SK-N-SH (cell line): ENCODE measurements at regions not wholly inside any gene's neighbourhood (a gene's known extent, or its start where the extent isn't known, plus 50 kb on each side); places are given as distances from the start of the nearest gene placed in this dataset.

Source experiments
- CTCF ChIA-PET: fragments of 300-600, 350-600 bp; formaldehyde crosslinking; extraction: SDS; loops from one replicate; lab custom pipeline; 2021; lab: Yijun Ruan, JAX
- POLR2A ChIA-PET: fragments of 350-600 bp; sonication (Branson Sonifier 250); formaldehyde crosslinking; extraction: SDS; loops from one replicate; lab custom pipeline; 2020; ENCODE audit warnings: antibody characterized with exemption, inconsistent platforms; lab: Yijun Ruan, JAX
- DNase-seq: peaks from one replicate; pipeline ENCODE4 v3.0.0; 2012
- H2AFZ ChIP-seq: fragments of 200-600 bp; sonication (generic); 2 replicates; pipeline ENCODE4 v1.8.1; 2016; ENCODE audit warnings: antibody characterized with exemption, mild to moderate bottlenecking, low read depth
- H3F3A ChIP-seq: fragments of 200-600 bp; sonication (generic); replicated peaks from 2 replicates; pipeline ENCODE3; 2016; ENCODE audit warnings: antibody characterized with exemption, mild to moderate bottlenecking; ENCODE audit not compliant: insufficient read depth
- H3K27ac ChIP-seq, 2 experiments: fragments of 200-500 bp in 1 of 2; fragments of 200-600 bp in 1 of 2; sonication (Bioruptor generic) in 1 of 2; sonication (generic), shearing (Covaris generic) in 1 of 2; 2 replicates each; pipeline versions ENCODE4 v1.5.1 to v1.6.1; 2014 to 2016; ENCODE audit warnings: low read depth in 2 of 2, inconsistent platforms in 1 of 2, low read length in 1 of 2, mild to moderate bottlenecking in 1 of 2, mixed read lengths in 1 of 2
- H3K27me3 ChIP-seq: fragments of 200-600 bp; sonication (generic), shearing (Covaris generic); 2 replicates; pipeline ENCODE4 v1.6.1; 2016; ENCODE audit warnings: mixed run types; ENCODE audit not compliant: insufficient read depth
- H3K36me3 ChIP-seq, 2 experiments: fragments of 200-500 bp in 1 of 2; fragments of 200-600 bp in 1 of 2; sonication (Bioruptor generic) in 1 of 2; sonication (generic) in 1 of 2; replicated peaks in 1 of 2; 2 replicates each; pipeline versions ENCODE3 to v1.5.1; 2014 to 2016; ENCODE audit warnings: low read length in 1 of 2, mild to moderate bottlenecking in 1 of 2; ENCODE audit not compliant: insufficient read depth in 2 of 2, control insufficient read depth in 1 of 2
- H3K4me1 ChIP-seq, 2 experiments: fragments of 200-500 bp in 1 of 2; fragments of 200-600 bp in 1 of 2; sonication (Bioruptor generic) in 1 of 2; sonication (generic), shearing (Covaris generic) in 1 of 2; 2 replicates each; pipeline versions ENCODE4 v1.5.1 to v1.6.1; 2014 to 2016; ENCODE audit warnings: low read depth in 1 of 2, low read length in 1 of 2, mixed run types in 1 of 2; ENCODE audit not compliant: insufficient read depth in 2 of 2, control insufficient read depth in 1 of 2
- H3K4me2 ChIP-seq: fragments of 200-600 bp; sonication (generic), shearing (Covaris generic); 2 replicates; pipeline ENCODE4 v1.6.1; 2017; ENCODE audit warnings: mixed run types
- H3K4me3 ChIP-seq, 2 experiments: fragments of 200-500 bp in 1 of 2; fragments of 200-600 bp in 1 of 2; sonication (Bioruptor generic) in 1 of 2; sonication (generic), shearing (Covaris generic) in 1 of 2; 2 replicates each; pipeline versions ENCODE4 v1.5.1 to v1.8.1; 2014 to 2016; ENCODE audit warnings: low read depth in 2 of 2, inconsistent platforms in 1 of 2, low read length in 1 of 2, mild to moderate bottlenecking in 1 of 2, mixed read lengths in 1 of 2, moderate library complexity in 1 of 2
- H3K79me2 ChIP-seq: fragments of 200-600 bp; sonication (generic); 2 replicates; pipeline ENCODE4 v1.8.1; 2017; ENCODE audit warnings: mild to moderate bottlenecking; ENCODE audit not compliant: insufficient read depth
- H3K9ac ChIP-seq: fragments of 200-600 bp; sonication (generic); 2 replicates; pipeline ENCODE4 v1.6.1; 2017; ENCODE audit warnings: mixed run types
- H3K9me2 ChIP-seq: fragments of 200-600 bp; sonication (generic); 2 replicates; pipeline ENCODE4 v1.6.1; 2017; ENCODE audit warnings: mixed run types
- H3K9me3 ChIP-seq: fragments of 200-600 bp; sonication (generic); 2 replicates; pipeline ENCODE4 v1.6.1; 2017; ENCODE audit warnings: mixed run types, mild to moderate bottlenecking, moderate library complexity
- H4K20me1 ChIP-seq: fragments of 200-600 bp; sonication (generic); 2 replicates; pipeline ENCODE4 v1.6.1; 2017; ENCODE audit warnings: mild to moderate bottlenecking, mixed run types; ENCODE audit not compliant: insufficient read depth
- CHD2 ChIP-seq: fragments of 150-350 bp; IDR thresholded peaks from 2 replicates; pipeline ENCODE4 v1.6.1; 2018; ENCODE audit warnings: low read length; ENCODE audit not compliant: partially characterized antibody
- EZH2phosphoT487 ChIP-seq: fragments of 200-600 bp; sonication (generic); IDR thresholded peaks from 2 replicates; pipeline ENCODE4 v1.6.1; 2017; ENCODE audit warnings: low read depth, mixed run types, mild to moderate bottlenecking, antibody characterized with exemption, moderate library complexity, borderline replicate concordance
- GABPA ChIP-seq: IDR thresholded peaks from 2 replicates; pipeline ENCODE4 v1.4.0; 2012; ENCODE audit warnings: low read depth, mild to moderate bottlenecking
- GATA2 ChIP-seq: sonication (generic); formaldehyde crosslinking; IDR thresholded peaks from 2 replicates; pipeline ENCODE4 v1.5.0; 2020; ENCODE audit warnings: mild to moderate bottlenecking, missing genetic modification reagents
- MEF2A ChIP-seq: IDR thresholded peaks from 2 replicates; pipeline ENCODE4 v1.4.0; 2012; ENCODE audit warnings: low read depth, borderline replicate concordance
- MXI1 ChIP-seq: IDR thresholded peaks from 2 replicates; pipeline ENCODE4 v1.6.1; 2012; ENCODE audit warnings: mild to moderate bottlenecking, low read depth, low read length, improper control_type of control experiment
- NRF1 ChIP-seq: IDR thresholded peaks from 2 replicates; pipeline ENCODE4 v1.6.1; 2012; ENCODE audit warnings: low read depth, mild to moderate bottlenecking, low read length
- POLR2AphosphoS5 ChIP-seq: IDR thresholded peaks from 2 replicates; pipeline ENCODE4 v1.6.1; 2012; ENCODE audit warnings: low read depth, low read length
- RCOR1 ChIP-seq: fragments of 150-350 bp; IDR thresholded peaks from 2 replicates; pipeline ENCODE4 v1.6.1; 2017; ENCODE audit warnings: antibody characterized with exemption, low read length
- TAF1 ChIP-seq: IDR thresholded peaks from 2 replicates; pipeline ENCODE4 v1.6.1; 2012; ENCODE audit warnings: low read depth, mild to moderate bottlenecking, low read length, moderate library complexity, borderline replicate concordance
- TCF12 ChIP-seq: IDR thresholded peaks from 2 replicates; pipeline ENCODE4 v1.4.0; 2012
- TEAD4 ChIP-seq: IDR thresholded peaks from 2 replicates; pipeline ENCODE4 v1.4.0; 2012; ENCODE audit warnings: mild to moderate bottlenecking, borderline replicate concordance; ENCODE audit not compliant: insufficient read depth
- WGBS: methylation state at CpG from one replicate; pipeline ENCODE4 v1.1.6; 2017; ENCODE audit warnings: low lambda C conversion rate; 5-methylcytosine and 5-hydroxymethylcytosine counted together
- TF ChIP-seq, protein P1 (sequence below): IDR thresholded peaks from 2 replicates; pipeline ENCODE4 v1.4.0; 2012; ENCODE audit warnings: low read depth, borderline replicate concordance
- TF ChIP-seq, protein P2 (sequence below): IDR thresholded peaks from 2 replicates; pipeline ENCODE4 v1.4.0; 2012; ENCODE audit warnings: low read depth
- TF ChIP-seq, protein P3 (sequence below): IDR thresholded peaks from 2 replicates; pipeline ENCODE4 v1.6.1; 2012; ENCODE audit warnings: mild to moderate bottlenecking, low read depth, low read length, moderate library complexity

- Histone ChIP-seq H2AFZ (no peak overlapping the region), H3K9ac (no peak overlapping the region), H3K4me2 (no peak overlapping the region), H3K4me3 (no peak overlapping the region), H3K27ac (no peak overlapping the region), H3K79me2 (no peaks in the 10 kb centered on the region), H3K27me3 (no peaks in the 10 kb centered on the region), H3K9me2 (no peaks in the 10 kb centered on the region), H3K9me3 (no peaks in the 10 kb centered on the region), H3F3A (no peaks in the 10 kb centered on the region), H4K20me1 (no peaks in the 10 kb centered on the region), H3K36me3 (no peaks in the 10 kb centered on the region), H3K4me1 (peaks cover 0 to 2% of the 10 kb centered on the region in 2 experiments; a peak in 1 of 4 replicates)
- DNase-seq, result no peak
- ChIA-PET CTCF (no interaction called here), POLR2A (no interaction called here)
- WGBS, result 12% methylated on average over 1 of the region's 1 CpG
- TF ChIP-seq, protein P1, sequence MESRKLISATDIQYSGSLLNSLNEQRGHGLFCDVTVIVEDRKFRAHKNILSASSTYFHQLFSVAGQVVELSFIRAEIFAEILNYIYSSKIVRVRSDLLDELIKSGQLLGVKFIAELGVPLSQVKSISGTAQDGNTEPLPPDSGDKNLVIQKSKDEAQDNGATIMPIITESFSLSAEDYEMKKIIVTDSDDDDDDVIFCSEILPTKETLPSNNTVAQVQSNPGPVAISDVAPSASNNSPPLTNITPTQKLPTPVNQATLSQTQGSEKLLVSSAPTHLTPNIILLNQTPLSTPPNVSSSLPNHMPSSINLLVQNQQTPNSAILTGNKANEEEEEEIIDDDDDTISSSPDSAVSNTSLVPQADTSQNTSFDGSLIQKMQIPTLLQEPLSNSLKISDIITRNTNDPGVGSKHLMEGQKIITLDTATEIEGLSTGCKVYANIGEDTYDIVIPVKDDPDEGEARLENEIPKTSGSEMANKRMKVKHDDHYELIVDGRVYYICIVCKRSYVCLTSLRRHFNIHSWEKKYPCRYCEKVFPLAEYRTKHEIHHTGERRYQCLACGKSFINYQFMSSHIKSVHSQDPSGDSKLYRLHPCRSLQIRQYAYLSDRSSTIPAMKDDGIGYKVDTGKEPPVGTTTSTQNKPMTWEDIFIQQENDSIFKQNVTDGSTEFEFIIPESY, result no peak
- TF ChIP-seq GABPA (no peak), TEAD4 (no peak), MEF2A (no peak), MXI1 (no peak), TAF1 (no peak), GATA2 (no peak), CHD2 (no peak), TCF12 (no peak), POLR2AphosphoS5 (no peak), NRF1 (no peak), RCOR1 (no peak), EZH2phosphoT487 (no peak)
- TF ChIP-seq, protein P2, sequence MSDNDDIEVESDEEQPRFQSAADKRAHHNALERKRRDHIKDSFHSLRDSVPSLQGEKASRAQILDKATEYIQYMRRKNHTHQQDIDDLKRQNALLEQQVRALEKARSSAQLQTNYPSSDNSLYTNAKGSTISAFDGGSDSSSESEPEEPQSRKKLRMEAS, result no peak
- TF ChIP-seq, protein P3, sequence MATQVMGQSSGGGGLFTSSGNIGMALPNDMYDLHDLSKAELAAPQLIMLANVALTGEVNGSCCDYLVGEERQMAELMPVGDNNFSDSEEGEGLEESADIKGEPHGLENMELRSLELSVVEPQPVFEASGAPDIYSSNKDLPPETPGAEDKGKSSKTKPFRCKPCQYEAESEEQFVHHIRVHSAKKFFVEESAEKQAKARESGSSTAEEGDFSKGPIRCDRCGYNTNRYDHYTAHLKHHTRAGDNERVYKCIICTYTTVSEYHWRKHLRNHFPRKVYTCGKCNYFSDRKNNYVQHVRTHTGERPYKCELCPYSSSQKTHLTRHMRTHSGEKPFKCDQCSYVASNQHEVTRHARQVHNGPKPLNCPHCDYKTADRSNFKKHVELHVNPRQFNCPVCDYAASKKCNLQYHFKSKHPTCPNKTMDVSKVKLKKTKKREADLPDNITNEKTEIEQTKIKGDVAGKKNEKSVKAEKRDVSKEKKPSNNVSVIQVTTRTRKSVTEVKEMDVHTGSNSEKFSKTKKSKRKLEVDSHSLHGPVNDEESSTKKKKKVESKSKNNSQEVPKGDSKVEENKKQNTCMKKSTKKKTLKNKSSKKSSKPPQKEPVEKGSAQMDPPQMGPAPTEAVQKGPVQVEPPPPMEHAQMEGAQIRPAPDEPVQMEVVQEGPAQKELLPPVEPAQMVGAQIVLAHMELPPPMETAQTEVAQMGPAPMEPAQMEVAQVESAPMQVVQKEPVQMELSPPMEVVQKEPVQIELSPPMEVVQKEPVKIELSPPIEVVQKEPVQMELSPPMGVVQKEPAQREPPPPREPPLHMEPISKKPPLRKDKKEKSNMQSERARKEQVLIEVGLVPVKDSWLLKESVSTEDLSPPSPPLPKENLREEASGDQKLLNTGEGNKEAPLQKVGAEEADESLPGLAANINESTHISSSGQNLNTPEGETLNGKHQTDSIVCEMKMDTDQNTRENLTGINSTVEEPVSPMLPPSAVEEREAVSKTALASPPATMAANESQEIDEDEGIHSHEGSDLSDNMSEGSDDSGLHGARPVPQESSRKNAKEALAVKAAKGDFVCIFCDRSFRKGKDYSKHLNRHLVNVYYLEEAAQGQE, result no peak
These were observed 760.1 kb upstream of the NEGR1 start for GRCh38 chr1:73042403-73042802.
